ENCODE measurements at regions not wholly inside any gene's neighbourhood (a gene's known extent, or its start where the extent isn't known, plus 50 kb on each side); places are given as distances from the start of the nearest gene placed in this dataset.

- DNase-seq, result no peak
These were observed 434.1 kb upstream of the CHST9 start for GRCh38 chr18:27619090-27619772.

GRCh38 chr18:27616324-27616723 lies 431.2 kb upstream of the CHST9 start:
- DNase-seq, result no peak

- DNase-seq, result no peak
These were observed 430.1 kb upstream of the CHST9 start for GRCh38 chr18:27614951-27615844.

GRCh38 chr18:27609221-27609620 lies 424.1 kb upstream of the CHST9 start:
- DNase-seq, result no peak

- DNase-seq, result peak; percentile 29
These were observed 423.6 kb upstream of the CHST9 start for GRCh38 chr18:27608742-27609141.

GRCh38 chr18:27608174-27608573 lies 423.1 kb upstream of the CHST9 start:
- no peak for DNase-seq

- DNase-seq, result no peak
These were observed 421.6 kb upstream of the CHST9 start for GRCh38 chr18:27606741-27607140.

- peak; percentile 87 for DNase-seq
These were observed 420.2 kb upstream of the CHST9 start for GRCh38 chr18:27605107-27605834.

GRCh38 chr18:27604583-27604982 lies 419.5 kb upstream of the CHST9 start:
- peak; percentile 48 for DNase-seq

GRCh38 chr18:27602092-27602491 lies 417.0 kb upstream of the CHST9 start:
- no peak for DNase-seq

GRCh38 chr18:27600245-27600644 lies 415.1 kb upstream of the CHST9 start:
- no peak for DNase-seq

GRCh38 chr18:27599202-27599829 lies 414.2 kb upstream of the CHST9 start:
- peak; percentile 74 for DNase-seq

- DNase-seq, result no peak
These were observed 410.2 kb upstream of the CHST9 start for GRCh38 chr18:27595113-27595838.

GRCh38 chr18:27585602-27586173 lies 400.6 kb upstream of the CHST9 start:
- peak; percentile 37 for DNase-seq

GRCh38 chr18:27583466-27583865 lies 398.4 kb upstream of the CHST9 start:
- no peak for DNase-seq

GRCh38 chr18:27582760-27583412 lies 397.8 kb upstream of the CHST9 start:
- DNase-seq, result no peak

- no peak for DNase-seq
These were observed 396.3 kb upstream of the CHST9 start for GRCh38 chr18:27581296-27581904.

GRCh38 chr18:27579364-27579763 lies 394.3 kb upstream of the CHST9 start:
- DNase-seq, result no peak

- DNase-seq, result no peak
These were observed 392.6 kb upstream of the CHST9 start for GRCh38 chr18:27577752-27578151.

GRCh38 chr18:27577265-27577664 lies 392.2 kb upstream of the CHST9 start:
- DNase-seq, result no peak

- DNase-seq, result no peak
These were observed 382.3 kb upstream of the CHST9 start for GRCh38 chr18:27567434-27567833.

Measured in NCI-H69 (cell line).